ENCODE measurements at regions not wholly inside any gene's neighbourhood (a gene's known extent, or its start where the extent isn't known, plus 50 kb on each side); places are given as distances from the start of the nearest gene placed in this dataset.

GRCh38 chr12:123057513-123058265, 77.2 kb downstream of the ARL6IP4 start:
- H3K27ac ChIP-seq, result peak overlapping the region in 3 of 4 donors; percentile 19 to 71 (median 20)
- H3K27me3 ChIP-seq, result no peaks in the 10 kb centered on the region

GRCh38 chr12:123056709-123057108, 76.2 kb downstream of the ARL6IP4 start:
- Histone ChIP-seq H3K4me1 (peaks cover 0 to 24% (median 0%) of the 10 kb centered on the region in 4 donors), H3K27ac (no peak overlapping the region), H3K9me3 (no peaks in the 10 kb centered on the region), H3K36me3 (no peaks in the 10 kb centered on the region), H3K4me3 (no peak overlapping the region), H3K27me3 (no peaks in the 10 kb centered on the region)
- no peak for TF ChIP-seq CTCF (IDR thresholded peaks at IDR 0.05)
- no peak for TF ChIP-seq POLR2A (IDR thresholded peaks at IDR 0.05)
- no peak for DNase-seq

More at GRCh38 chr12:123057513-123058265, 77.2 kb downstream of the ARL6IP4 start:
- Histone ChIP-seq H3K9me3 (no peaks in the 10 kb centered on the region), H3K4me3 (no peak overlapping the region), H3K36me3 (no peaks in the 10 kb centered on the region), H3K4me1 (peaks cover 0 to 34% (median 3%) of the 10 kb centered on the region in 4 donors)
- TF ChIP-seq POLR2A (IDR thresholded peaks at IDR 0.05) (no peak), CTCF (IDR thresholded peaks at IDR 0.05) (no peak)
- DNase-seq, result no peak

- peak in 1 of 3 donors; percentile 32 for DNase-seq
- TF ChIP-seq CTCF (IDR thresholded peaks at IDR 0.05), result no peak
- TF ChIP-seq POLR2A (IDR thresholded peaks at IDR 0.05), result no peak
- Histone ChIP-seq H3K36me3 (no peaks in the 10 kb centered on the region), H3K4me3 (no peak overlapping the region), H3K27me3 (no peaks in the 10 kb centered on the region), H3K4me1 (peaks cover 0 to 19% (median 0%) of the 10 kb centered on the region in 4 donors), H3K27ac (no peak overlapping the region), H3K9me3 (no peaks in the 10 kb centered on the region)
Measured at GRCh38 chr12:123056053-123056452, 75.6 kb downstream of the ARL6IP4 start.

GRCh38 chr12:123055281-123055766, 74.8 kb downstream of the ARL6IP4 start:
- no peak overlapping the region for H3K4me3 ChIP-seq
- peaks cover 0 to 14% (median 0%) of the 10 kb centered on the region in 4 donors for H3K4me1 ChIP-seq
- TF ChIP-seq POLR2A (IDR thresholded peaks at IDR 0.05), result no peak
- no peak for TF ChIP-seq CTCF (IDR thresholded peaks at IDR 0.05)
- DNase-seq, result no peak
- no peaks in the 10 kb centered on the region for H3K36me3 ChIP-seq
- H3K27me3 ChIP-seq, result no peaks in the 10 kb centered on the region
- no peak overlapping the region for H3K27ac ChIP-seq
- no peaks in the 10 kb centered on the region for H3K9me3 ChIP-seq

GRCh38 chr12:123054371-123054770, 73.9 kb downstream of the ARL6IP4 start:
- Histone ChIP-seq H3K27ac (no peak overlapping the region), H3K4me3 (no peak overlapping the region), H3K9me3 (no peaks in the 10 kb centered on the region), H3K27me3 (no peaks in the 10 kb centered on the region), H3K36me3 (no peaks in the 10 kb centered on the region), H3K4me1 (peaks cover 0 to 4% (median 0%) of the 10 kb centered on the region in 4 donors)
- DNase-seq, result no peak
- TF ChIP-seq POLR2A (IDR thresholded peaks at IDR 0.05) (no peak), CTCF (IDR thresholded peaks at IDR 0.05) (no peak)

Data from Peyer's patch (tissue), 4 donors.